Lower leg skin (tissue), 3 donors: ENCODE measurements at regions not wholly inside any gene's neighbourhood (a gene's known extent, or its start where the extent isn't known, plus 50 kb on each side); places are given as distances from the start of the nearest gene placed in this dataset.

ENCODE experiments used
- CTCF ChIP-seq, 3 donors: fragments of 450-650 bp; IDR thresholded peaks; one replicate each; pipeline ENCODE4 v1.5.1; 2016; ENCODE audit warnings: antibody characterized with exemption in 3 of 3, mild to moderate bottlenecking in 3 of 3, moderate library complexity in 2 of 3
- POLR2A ChIP-seq, 2 donors: fragments of 450-650 bp; IDR thresholded peaks; one replicate each; pipeline ENCODE4 v1.6.1; 2016 to 2017; ENCODE audit warnings: antibody characterized with exemption in 2 of 2, mild to moderate bottlenecking in 1 of 2, moderate library complexity in 1 of 2

- TF ChIP-seq CTCF (IDR thresholded peaks at IDR 0.05) (no peak), POLR2A (IDR thresholded peaks at IDR 0.05) (no peak)
Measured at GRCh38 chr7:119712886-119713462, 560.0 kb upstream of the KCND2 start.
